ENCODE measurements at regions not wholly inside any gene's neighbourhood (a gene's known extent, or its start where the extent isn't known, plus 50 kb on each side); places are given as distances from the start of the nearest gene placed in this dataset.

- TF ChIP-seq POLR2A (IDR thresholded peaks at IDR 0.05; ENCODE audit: low read depth, low read length) = no peak
- TF ChIP-seq TAF1 (IDR thresholded peaks at IDR 0.05; ENCODE audit: low read depth, low read length) = no peak
- TF ChIP-seq POLR2AphosphoS5 (IDR thresholded peaks at IDR 0.05; ENCODE audit: low read depth, low read length) = no peak
- no peak for TF ChIP-seq SPI1 (IDR thresholded peaks at IDR 0.05; ENCODE audit: low read depth, low read length)
- TF ChIP-seq POU2F2 (IDR thresholded peaks at IDR 0.05; ENCODE audit: low read depth, low read length) = no peak
Observed at GRCh38 chr2:173483137-173483536, 128.5 kb downstream of the CDCA7 start.

Data from GM12891 (cell line).